Glomerular visceral epithelial cell (primary cell): ENCODE measurements at regions not wholly inside any gene's neighbourhood (a gene's known extent, or its start where the extent isn't known, plus 50 kb on each side); places are given as distances from the start of the nearest gene placed in this dataset.
"Not testable (repeated sequence)": the region's sequence is repeated elsewhere in the genome, so short reads cannot be mapped to it uniquely, and the experiment has no call there.

ENCODE experiments used
- DNase-seq: peaks from one replicate; pipeline ENCODE4 v3.0.0-alpha.2; 2016; ENCODE audit errors: extremely low spot score

- not testable (repeated sequence) for DNase-seq
Measured at GRCh38 chr18:46229641-46230040, 125.5 kb downstream of the HAUS1 start.

GRCh38 chr18:46236156-46236555, 132.0 kb downstream of the HAUS1 start:
- DNase-seq, result no peak

- DNase-seq, result no peak
Measured at GRCh38 chr18:46237891-46238290, 133.7 kb downstream of the HAUS1 start.

DNA sequence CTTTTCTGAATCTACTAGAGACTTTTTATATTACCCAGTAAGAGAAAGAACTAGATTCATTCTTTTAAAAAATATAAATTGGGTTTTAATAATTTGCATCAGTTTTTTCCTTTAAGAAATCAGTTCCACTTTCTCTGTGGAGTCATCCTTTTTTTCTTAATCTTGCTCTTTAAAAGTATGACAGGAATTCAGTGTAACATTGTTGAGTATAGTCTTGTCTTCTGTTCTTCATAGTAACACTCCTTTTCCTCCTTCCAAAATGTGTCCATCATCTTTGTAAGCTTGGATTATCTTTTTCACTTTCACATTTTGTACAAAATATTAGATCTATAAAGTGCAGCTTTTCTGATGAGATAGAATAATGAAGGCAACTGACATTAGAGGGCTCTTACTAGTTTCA, 135.4 kb downstream of the HAUS1 start:
- DNase-seq, result no peak

GRCh38 chr18:46239998-46240397, 135.8 kb downstream of the HAUS1 start:
- DNase-seq, result no peak

DNA sequence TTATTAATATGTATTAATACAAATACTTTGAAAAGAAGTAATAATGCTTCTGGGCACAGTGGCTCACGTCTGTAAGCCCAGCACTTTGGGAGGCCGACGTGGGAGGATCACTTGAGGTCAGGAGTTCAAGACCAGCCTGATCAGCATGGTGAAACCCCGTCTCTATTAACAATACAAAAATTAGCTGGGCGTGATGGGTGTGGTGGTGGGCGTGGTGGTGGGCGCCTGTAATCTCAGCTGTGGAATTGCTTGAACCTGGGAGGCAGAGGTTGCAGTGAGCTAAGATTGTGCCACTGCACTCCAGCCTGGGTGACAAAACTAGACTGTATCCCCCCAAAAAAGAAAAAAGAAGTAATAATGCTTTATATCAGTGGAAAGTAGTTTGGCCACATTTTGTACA, 137.2 kb downstream of the HAUS1 start:
- DNase-seq, result not testable (repeated sequence)

GRCh38 chr18:46242183-46242582, 138.0 kb downstream of the HAUS1 start:
- no peak for DNase-seq

DNA sequence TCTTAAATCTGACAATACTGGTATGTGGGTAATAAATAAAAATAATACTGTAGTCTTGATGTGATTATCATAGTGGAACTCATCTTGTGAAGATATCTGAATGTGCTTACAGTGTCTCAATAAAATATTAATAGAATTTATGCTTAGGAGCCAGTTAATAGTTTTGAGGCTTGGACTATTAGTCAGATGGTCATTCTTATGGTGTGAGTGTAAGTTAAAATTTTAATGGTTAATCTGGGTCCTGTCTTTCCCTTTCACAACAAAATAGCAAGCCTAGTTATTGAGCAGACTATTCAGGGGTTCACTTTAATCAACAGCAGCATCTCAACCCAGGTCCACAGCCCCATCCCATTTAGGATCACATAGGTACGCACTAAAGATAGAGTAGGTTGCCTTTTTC, 138.9 kb downstream of the HAUS1 start:
- peak; percentile 26 for DNase-seq

DNA sequence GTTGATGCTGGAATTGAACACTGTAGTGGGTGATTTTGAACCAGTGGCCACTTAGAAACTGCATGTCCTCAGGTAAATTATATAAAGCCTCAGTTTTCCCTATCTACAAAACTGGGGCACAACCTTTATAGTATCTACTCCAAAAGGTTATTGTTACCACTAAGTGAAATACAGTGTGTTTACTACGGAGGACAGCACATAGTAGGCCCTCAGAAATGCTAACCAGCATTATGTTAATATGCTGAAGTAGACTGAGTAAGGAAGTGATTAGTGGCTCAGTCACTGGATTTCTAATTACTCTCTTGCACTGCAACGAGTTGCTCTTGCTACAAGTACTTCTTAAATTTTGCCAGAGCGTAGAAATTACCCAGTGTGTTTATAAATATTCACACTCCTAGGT, 139.5 kb downstream of the HAUS1 start:
- no peak for DNase-seq

DNA sequence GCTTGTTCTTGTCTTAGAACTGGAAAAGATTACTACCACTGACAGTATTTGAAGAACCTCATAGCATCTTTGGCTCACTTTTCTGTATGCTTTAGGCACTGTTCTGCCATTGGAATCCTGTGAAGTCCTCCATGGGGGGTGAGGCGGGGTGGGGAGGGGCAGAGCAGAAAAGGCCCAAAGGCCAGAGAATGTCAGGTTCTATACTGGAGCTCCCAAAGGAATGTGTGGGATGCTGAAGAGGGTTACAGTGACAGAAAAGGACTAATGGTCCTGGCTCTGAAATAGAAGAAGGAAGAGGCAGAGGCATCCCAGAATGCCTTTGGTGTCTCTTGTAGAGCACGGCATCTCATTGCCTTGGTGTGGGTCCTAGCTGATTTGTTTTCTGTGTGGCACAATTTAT, 141.9 kb downstream of the HAUS1 start:
- no peak for DNase-seq

- no peak for DNase-seq
Measured at GRCh38 chr18:46247942-46248341, 143.8 kb downstream of the HAUS1 start.

DNA sequence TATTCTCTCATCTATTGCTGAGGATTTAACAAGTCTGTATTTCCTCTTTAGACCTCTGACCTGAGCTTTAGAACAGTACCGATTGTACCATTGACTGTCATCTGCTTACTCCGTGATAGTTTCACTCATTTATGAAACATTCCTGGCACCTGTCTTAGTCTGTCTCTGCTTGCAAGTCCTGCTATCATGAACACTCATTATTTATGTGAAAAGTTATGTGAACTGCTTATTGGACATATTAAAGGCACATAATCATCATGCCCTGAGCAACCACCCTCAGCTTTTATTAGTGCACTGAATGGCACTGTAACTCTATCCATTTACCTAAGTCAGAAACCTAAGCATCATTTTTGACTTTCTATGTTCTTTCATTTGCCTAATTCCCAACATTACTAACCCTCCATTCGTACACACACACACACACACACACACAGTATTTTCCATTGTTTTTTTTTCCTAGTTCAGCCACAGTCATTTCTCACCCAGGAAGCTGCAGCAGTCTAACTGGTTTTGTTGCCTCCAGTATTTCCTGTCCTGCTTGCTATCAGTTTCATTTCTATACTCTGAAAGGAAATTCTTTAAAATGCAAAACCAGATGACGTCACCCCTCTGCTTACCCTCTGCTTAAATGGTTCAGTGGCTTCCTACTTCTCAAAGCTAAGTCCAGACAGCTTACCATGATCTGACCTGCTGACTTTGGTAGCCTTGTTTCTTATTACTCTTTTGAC, 146.1 kb downstream of the HAUS1 start:
- peak; percentile 93 for DNase-seq

GRCh38 chr18:46250812-46251173, 146.6 kb downstream of the HAUS1 start:
- no peak for DNase-seq

DNA sequence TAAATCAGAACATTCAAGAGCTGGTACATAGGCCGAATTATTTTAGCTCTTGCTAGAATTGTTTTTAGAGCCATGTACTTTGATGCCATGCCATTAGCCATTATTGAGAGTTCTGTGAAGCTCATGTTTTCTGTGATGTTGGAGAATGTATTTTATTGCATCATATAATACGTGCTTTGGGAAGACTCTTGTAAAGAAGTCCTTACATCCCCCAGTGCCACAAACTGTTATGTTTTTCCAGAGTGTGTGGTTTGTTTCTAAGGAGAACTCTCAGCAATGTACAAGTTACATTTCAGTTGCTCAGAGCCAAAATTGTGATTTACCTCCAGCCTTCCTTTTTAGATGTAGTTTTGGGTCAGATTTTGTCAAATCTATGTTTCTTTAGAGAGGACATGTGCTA, 148.6 kb downstream of the HAUS1 start:
- DNase-seq, result no peak

- peak; percentile 30 for DNase-seq
Measured at GRCh38 chr18:46253498-46253897, 149.3 kb downstream of the HAUS1 start.

GRCh38 chr18:46256078-46256477, 151.9 kb downstream of the HAUS1 start:
- DNase-seq, result no peak

- no peak for DNase-seq
Measured at GRCh38 chr18:46257366-46257765, 153.2 kb downstream of the HAUS1 start.

GRCh38 chr18:46260016-46260878, 156.1 kb downstream of the HAUS1 start:
- peak; percentile 64 for DNase-seq

GRCh38 chr18:46260879-46261143, 156.6 kb downstream of the HAUS1 start:
- no peak for DNase-seq

DNA sequence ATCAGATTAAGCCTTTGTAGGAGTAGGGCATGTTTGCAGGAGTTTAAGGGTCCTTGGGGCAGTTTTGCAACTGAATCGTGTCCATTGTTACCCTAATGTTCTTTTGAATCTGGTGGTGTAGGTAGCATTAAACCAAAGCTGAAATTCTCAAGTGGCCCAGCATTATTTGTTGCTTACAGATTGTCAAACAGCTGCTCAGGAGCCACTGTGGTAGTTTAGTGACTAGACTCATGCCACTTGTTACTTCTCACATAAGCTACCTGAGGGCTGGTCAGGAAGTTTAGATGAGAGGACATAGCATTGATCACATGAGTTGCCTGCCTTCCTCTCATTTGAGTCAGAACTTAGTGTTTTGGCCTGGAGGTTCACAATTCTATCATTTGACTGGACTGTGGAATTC, 157.6 kb downstream of the HAUS1 start:
- no peak for DNase-seq

DNA sequence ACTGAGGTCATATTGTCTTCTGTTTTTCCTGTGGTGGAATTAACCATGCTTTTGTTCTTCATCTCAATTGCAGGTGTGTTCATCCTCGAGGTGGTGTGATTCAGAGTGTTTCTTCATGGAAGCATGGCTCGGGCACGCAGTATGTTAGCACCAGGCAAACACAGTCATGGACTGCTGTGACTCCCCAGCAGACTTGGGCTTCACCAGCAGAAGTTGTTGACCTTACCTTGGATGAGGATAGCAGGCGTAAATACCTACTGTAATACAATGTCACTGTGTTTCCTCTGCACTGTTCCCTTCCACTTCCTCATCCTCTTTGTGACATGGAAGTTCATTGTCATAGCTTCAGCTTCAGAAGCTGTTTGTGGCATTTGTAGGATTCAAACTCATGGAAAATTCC, 158.7 kb downstream of the HAUS1 start:
- no peak for DNase-seq

- DNase-seq, result no peak
Measured at GRCh38 chr18:46264255-46264654, 160.1 kb downstream of the HAUS1 start.
